ENCODE measurements at regions not wholly inside any gene's neighbourhood (a gene's known extent, or its start where the extent isn't known, plus 50 kb on each side); places are given as distances from the start of the nearest gene placed in this dataset.
A peak's percentile ranks its signal among the peaks of the same experiment; 100 is the strongest.

- H3K4me3 ChIP-seq (replicated peaks; ENCODE audit: low read depth, low read length): no peak overlapping the region
- no peak for DNase-seq (ENCODE audit: low read depth)
- no peak for TF ChIP-seq CTCF (IDR thresholded peaks at IDR 0.05; ENCODE audit: low read length, missing control alignments)
These were observed 198.7 kb downstream of the PDGFRA start for GRCh38 chr4:54427826-54428225.

- DNase-seq (ENCODE audit: low read depth): no peak
- no peak overlapping the region for H3K4me3 ChIP-seq (replicated peaks; ENCODE audit: low read depth, low read length)
- TF ChIP-seq CTCF (IDR thresholded peaks at IDR 0.05; ENCODE audit: low read length, missing control alignments): no peak
These were observed 199.8 kb downstream of the PDGFRA start for GRCh38 chr4:54428940-54429339.

- H3K4me3 ChIP-seq (replicated peaks; ENCODE audit: low read depth, low read length): no peak overlapping the region
- TF ChIP-seq CTCF (IDR thresholded peaks at IDR 0.05; ENCODE audit: low read length, missing control alignments): peak; percentile 67
- peak; percentile 60 for DNase-seq (ENCODE audit: low read depth)
These were observed 204.6 kb downstream of the PDGFRA start for GRCh38 chr4:54433686-54434085.

GRCh38 chr4:54439831-54440243 is 210.7 kb downstream of the PDGFRA start:
- peak; percentile 76 for DNase-seq (ENCODE audit: low read depth)
- H3K4me3 ChIP-seq (replicated peaks; ENCODE audit: low read depth, low read length): peak overlapping the region; percentile 2

GRCh38 chr4:54440394-54441136 is 211.5 kb downstream of the PDGFRA start:
- peak; percentile 68 for TF ChIP-seq CTCF (IDR thresholded peaks at IDR 0.05; ENCODE audit: low read length, missing control alignments)
- DNase-seq (ENCODE audit: low read depth): peak; percentile 61
- peak overlapping the region; percentile 2 for H3K4me3 ChIP-seq (replicated peaks; ENCODE audit: low read depth, low read length)

More at GRCh38 chr4:54439831-54440243, 210.7 kb downstream of the PDGFRA start:
- no peak for TF ChIP-seq CTCF (IDR thresholded peaks at IDR 0.05; ENCODE audit: low read length, missing control alignments)

GRCh38 chr4:54445866-54446265 is 211.9 kb upstream of the KIT start:
- no peak overlapping the region for H3K4me3 ChIP-seq (replicated peaks; ENCODE audit: low read depth, low read length)
- no peak for TF ChIP-seq CTCF (IDR thresholded peaks at IDR 0.05; ENCODE audit: low read length, missing control alignments)
- DNase-seq (ENCODE audit: low read depth): no peak

- TF ChIP-seq CTCF (IDR thresholded peaks at IDR 0.05; ENCODE audit: low read length, missing control alignments): no peak
- H3K4me3 ChIP-seq (replicated peaks; ENCODE audit: low read depth, low read length): no peak overlapping the region
- peak; percentile 7 for DNase-seq (ENCODE audit: low read depth)
These were observed 211.2 kb upstream of the KIT start for GRCh38 chr4:54446581-54446980.

Measured in fibroblast of pulmonary artery (primary cell).